DMS 273 treated with DMSO at 0.1 percent for 48 hours (cell line): ENCODE measurements at regions not wholly inside any gene's neighbourhood (a gene's known extent, or its start where the extent isn't known, plus 50 kb on each side); places are given as distances from the start of the nearest gene placed in this dataset.
"Not testable (repeated sequence)": the region's sequence is repeated elsewhere in the genome, so short reads cannot be mapped to it uniquely, and the experiment has no call there.

Experiments
- DNase-seq: peaks from one replicate; lab custom pipeline; 2025; lab: John Stamatoyannopoulos, UW

DNA sequence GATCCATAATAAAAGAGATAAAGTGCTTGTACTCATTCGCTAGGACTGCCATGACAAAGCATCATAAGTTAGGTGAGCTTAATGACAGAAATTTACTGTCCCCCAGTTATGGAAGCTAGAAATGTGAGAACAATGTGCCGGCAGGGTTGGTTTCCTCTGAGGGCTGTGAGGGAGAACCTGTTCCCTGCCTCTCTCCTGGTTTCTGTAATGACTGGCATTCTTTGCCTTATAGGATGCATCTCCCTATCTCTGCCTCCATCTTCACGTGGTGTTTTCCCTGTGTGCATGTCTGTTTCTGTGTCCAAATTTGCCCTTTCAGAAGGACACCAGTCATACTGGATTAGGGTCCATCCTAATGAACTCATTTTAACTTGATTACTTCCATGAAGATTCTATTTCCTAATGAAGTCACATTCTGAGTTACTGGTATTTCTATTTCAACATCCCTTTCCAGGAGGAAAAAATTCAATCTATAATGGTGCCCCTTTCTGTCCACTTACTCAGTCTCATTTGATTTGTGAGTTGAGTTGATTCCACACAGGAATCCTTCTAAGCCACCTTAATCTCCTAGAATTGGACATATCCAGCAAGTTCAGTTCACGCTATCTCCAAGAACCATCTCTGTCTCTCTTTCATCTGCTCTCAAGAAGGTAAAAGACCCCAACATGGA lies 71.2 kb upstream of the LIPC start:
- DNase-seq, result no peak

GRCh38 chr15:58361273-58361759 lies 70.5 kb upstream of the LIPC start:
- no peak for DNase-seq

DNA sequence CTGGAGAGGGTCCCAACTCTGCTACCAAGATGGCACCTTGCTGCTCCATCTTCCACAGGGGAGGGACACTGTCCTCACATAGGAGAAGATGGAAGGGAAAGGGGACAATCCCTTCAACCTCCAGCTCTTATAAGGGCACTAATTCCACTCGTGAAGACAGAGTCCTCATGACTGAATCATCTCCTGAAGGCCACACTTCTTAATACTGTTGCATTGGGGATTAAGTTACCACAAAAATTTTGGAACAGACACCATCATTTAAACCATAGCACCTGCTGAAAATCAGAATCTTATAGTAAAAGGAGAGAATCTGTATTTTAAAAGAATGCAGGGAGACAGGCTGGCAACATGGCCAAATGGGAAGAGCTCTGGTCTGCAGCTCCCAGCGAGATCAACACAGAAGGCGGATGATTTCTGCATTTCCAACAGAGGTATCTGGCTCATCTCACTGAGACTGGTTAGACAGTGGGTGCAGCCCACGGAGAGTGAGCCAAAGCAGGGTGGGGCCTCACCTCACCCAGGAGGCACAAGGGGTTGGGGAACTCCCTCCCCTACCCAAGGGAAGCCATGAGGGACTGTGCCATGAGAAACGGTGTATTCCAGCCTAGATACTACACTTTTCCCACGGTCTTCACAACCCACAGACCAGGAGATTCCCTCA lies 69.4 kb upstream of the LIPC start:
- DNase-seq, result no peak

GRCh38 chr15:58363118-58363517 lies 68.7 kb upstream of the LIPC start:
- not testable (repeated sequence) for DNase-seq

- DNase-seq, result not testable (repeated sequence)
Measured at GRCh38 chr15:58363673-58364072, 68.1 kb upstream of the LIPC start.

DNA sequence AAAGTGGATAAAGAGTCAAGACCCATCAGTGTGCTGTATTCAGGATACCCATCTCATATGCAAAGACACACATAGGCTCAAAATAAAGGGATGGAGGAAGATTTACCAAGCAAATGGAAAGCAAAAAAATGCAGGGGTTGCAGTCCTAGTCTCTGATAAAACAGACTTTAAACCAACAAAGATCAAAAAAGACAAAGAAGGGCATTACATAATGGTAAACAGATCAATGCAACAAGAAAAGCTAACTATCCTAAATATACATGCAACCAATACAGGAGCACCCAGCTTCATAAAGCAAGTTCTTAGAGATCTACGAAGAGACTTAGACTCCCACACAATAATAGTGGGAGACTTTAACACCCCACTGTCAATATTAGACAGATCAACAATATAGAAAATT lies 66.7 kb upstream of the LIPC start:
- not testable (repeated sequence) for DNase-seq

- DNase-seq, result no peak
Measured at GRCh38 chr15:58369261-58369701, 62.5 kb upstream of the LIPC start.

- no peak for DNase-seq
Measured at GRCh38 chr15:58369956-58370355, 61.8 kb upstream of the LIPC start.

GRCh38 chr15:58374147-58374546 lies 57.6 kb upstream of the LIPC start:
- DNase-seq, result no peak

DNA sequence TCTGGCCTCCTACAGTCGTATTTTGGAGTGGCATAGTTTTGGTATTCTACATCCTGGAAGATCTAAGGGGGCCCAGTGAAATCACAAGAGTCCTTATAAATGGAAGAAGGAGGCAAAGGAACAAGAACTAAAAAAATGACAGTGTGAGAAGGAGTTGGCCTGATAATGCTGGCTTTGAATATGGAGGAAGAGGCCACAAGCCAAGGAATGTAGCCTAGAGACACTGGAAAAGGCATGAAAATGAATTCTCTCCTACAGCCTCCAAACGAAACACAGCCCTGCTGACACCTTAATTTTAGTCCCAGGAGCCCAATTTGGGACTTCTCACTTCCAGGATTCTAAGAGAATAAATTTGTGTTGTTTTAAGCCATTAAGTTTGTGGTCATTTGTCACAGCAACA lies 54.6 kb upstream of the LIPC start:
- no peak for DNase-seq

DNA sequence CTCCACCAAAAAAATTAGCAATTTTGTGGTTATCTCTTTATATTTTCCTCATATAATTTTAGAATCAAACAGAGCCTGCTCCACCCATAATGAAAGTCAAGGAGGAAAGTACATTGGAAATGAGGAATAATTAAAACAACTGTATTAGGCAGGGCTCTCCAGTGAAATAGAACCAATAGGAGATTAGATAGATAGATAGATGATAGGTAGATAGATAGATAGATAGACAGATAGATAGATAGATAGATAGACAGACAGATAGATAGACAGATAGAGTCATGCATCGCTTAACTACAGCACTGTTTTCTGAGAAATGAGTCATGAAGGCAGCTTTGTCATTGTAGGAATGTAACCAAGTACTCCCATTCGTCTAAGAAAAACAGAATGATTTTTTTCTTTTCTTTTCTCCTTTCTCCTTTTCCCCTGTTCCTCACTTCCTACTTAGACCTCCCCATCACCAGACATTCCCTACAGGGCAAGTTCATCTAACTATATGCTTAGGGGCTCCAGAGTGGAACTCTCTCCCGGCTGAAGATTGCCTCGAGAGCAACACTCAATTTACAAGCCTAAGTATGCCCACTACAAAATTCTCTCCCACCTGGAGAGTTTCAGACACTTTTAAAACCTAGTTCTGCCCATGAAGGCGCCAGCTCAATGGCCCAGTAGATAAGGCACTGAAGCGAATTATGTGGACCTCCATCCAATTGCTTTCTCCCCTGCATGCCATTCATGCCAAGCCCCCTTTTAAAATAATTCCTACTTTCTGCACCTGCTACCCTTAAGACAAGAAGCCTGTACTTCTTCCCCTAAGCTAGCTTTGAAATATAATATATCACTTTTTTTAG lies 53.3 kb upstream of the LIPC start:
- no peak for DNase-seq

DNA sequence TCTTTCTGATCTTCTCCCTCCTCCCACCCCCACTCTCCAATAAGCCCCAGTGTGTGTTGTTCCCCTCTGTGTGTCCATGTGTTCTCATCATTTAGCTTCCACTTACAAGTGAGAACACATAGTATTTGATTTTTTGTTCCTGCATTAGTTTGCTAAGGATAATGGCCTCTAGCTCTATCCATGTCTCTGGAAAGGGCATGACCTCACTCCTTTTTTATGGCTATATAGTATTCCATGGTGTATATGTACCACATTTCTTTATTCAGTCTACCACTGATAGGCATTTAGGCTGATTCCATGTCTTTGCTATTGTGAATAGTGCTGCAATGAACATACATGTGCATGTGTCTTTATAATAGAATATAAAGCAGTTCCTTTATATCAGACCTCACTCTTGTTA lies 52.3 kb upstream of the LIPC start:
- not testable (repeated sequence) for DNase-seq

- DNase-seq, result no peak
Measured at GRCh38 chr15:58380280-58380945, 51.4 kb upstream of the LIPC start.

DNA sequence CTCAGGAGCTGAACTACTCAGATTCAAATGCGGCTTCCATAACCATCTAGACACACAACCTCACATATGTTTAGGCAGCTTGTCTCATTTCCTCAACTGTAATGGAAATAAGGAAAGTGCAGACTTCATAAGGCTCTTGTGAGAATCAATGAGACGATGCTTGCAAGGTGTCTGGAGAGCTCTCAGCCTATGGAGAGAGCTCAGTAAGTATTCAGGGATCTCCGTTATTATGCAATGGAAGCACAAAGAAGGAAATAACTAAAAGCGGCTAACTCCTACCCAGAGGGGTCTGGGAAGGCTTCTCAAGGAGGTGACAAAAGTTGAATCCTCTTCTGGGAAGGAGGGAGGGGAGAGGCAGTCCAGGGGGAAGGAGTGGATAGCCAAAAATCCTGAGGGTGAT lies 50.1 kb upstream of the LIPC start:
- DNase-seq, result no peak
